ENCODE measurements at regions not wholly inside any gene's neighbourhood (a gene's known extent, or its start where the extent isn't known, plus 50 kb on each side); places are given as distances from the start of the nearest gene placed in this dataset.
"Not testable (repeated sequence)": the region's sequence is repeated elsewhere in the genome, so short reads cannot be mapped to it uniquely, and the experiment has no call there.

GRCh38 chr1:187985897-187986654, 1157.3 kb downstream of the PLA2G4A start:
- no peak for DNase-seq

- no peak for DNase-seq
These were observed 1158.6 kb downstream of the PLA2G4A start for GRCh38 chr1:187987236-187987776.

GRCh38 chr1:187991944-187992343, 1163.2 kb downstream of the PLA2G4A start:
- DNase-seq, result no peak

- no peak for DNase-seq
These were observed 1168.0 kb downstream of the PLA2G4A start for GRCh38 chr1:187996780-187997179.

- no peak for DNase-seq
These were observed 1171.2 kb downstream of the PLA2G4A start for GRCh38 chr1:187999973-188000372.

GRCh38 chr1:188003687-188004086, 1174.9 kb downstream of the PLA2G4A start:
- not testable (repeated sequence) for DNase-seq

- DNase-seq, result no peak
These were observed 1176.1 kb downstream of the PLA2G4A start for GRCh38 chr1:188004849-188005248.

GRCh38 chr1:188006354-188006753, 1177.6 kb downstream of the PLA2G4A start:
- DNase-seq, result no peak

- not testable (repeated sequence) for DNase-seq
These were observed 1184.6 kb downstream of the PLA2G4A start for GRCh38 chr1:188013222-188013849.

- no peak for DNase-seq
These were observed 1189.2 kb downstream of the PLA2G4A start for GRCh38 chr1:188017921-188018320.

- no peak for DNase-seq
These were observed 1193.9 kb downstream of the PLA2G4A start for GRCh38 chr1:188022661-188023060.

GRCh38 chr1:188023206-188023605, 1194.5 kb downstream of the PLA2G4A start:
- DNase-seq, result no peak

- no peak for DNase-seq
These were observed 1198.9 kb downstream of the PLA2G4A start for GRCh38 chr1:188027613-188028012.

- not testable (repeated sequence) for DNase-seq
These were observed 1208.8 kb downstream of the PLA2G4A start for GRCh38 chr1:188037572-188037971.

- DNase-seq, result no peak
These were observed 1214.9 kb downstream of the PLA2G4A start for GRCh38 chr1:188043536-188044245.

- DNase-seq, result no peak
These were observed 1221.5 kb downstream of the PLA2G4A start for GRCh38 chr1:188050250-188050649.

- no peak for DNase-seq
These were observed 1227.3 kb downstream of the PLA2G4A start for GRCh38 chr1:188056011-188056410.

- no peak for DNase-seq
These were observed 1230.1 kb downstream of the PLA2G4A start for GRCh38 chr1:188058801-188059200.

- DNase-seq, result no peak
These were observed 1233.1 kb downstream of the PLA2G4A start for GRCh38 chr1:188061881-188062280.

GRCh38 chr1:188062456-188062855, 1233.7 kb downstream of the PLA2G4A start:
- no peak for DNase-seq

- no peak for DNase-seq
These were observed 1237.2 kb downstream of the PLA2G4A start for GRCh38 chr1:188065917-188066316.

GRCh38 chr1:188070848-188071247, 1242.1 kb downstream of the PLA2G4A start:
- DNase-seq, result no peak

GRCh38 chr1:188089015-188089414, 1260.3 kb downstream of the PLA2G4A start:
- DNase-seq, result no peak

- no peak for DNase-seq
These were observed 1260.7 kb downstream of the PLA2G4A start for GRCh38 chr1:188089461-188089860.
